HUES48 (cell line): ENCODE measurements at regions not wholly inside any gene's neighbourhood (a gene's known extent, or its start where the extent isn't known, plus 50 kb on each side); places are given as distances from the start of the nearest gene placed in this dataset.
A peak's percentile ranks its signal among the peaks of the same experiment; 100 is the strongest.

Experiments used
- H3K27ac ChIP-seq: one replicate; pipeline ENCODE4 v1.7.0; 2013; ENCODE audit warnings: low read depth, low read length, inconsistent platforms
- H3K27me3 ChIP-seq: 2 replicates; pipeline ENCODE4 v1.6.1; 2013; ENCODE audit warnings: mild to moderate bottlenecking, low read length; ENCODE audit not compliant: control insufficient read depth, insufficient read depth
- H3K36me3 ChIP-seq: 2 replicates; pipeline ENCODE4 v1.6.1; 2013; ENCODE audit warnings: low read length; ENCODE audit not compliant: control insufficient read depth, insufficient read depth
- H3K4me1 ChIP-seq: 2 replicates; pipeline ENCODE4 v1.6.1; 2013; ENCODE audit warnings: mild to moderate bottlenecking, low read length; ENCODE audit not compliant: control insufficient read depth, insufficient read depth
- H3K4me3 ChIP-seq: 2 replicates; pipeline ENCODE4 v1.5.1; 2013; ENCODE audit warnings: mild to moderate bottlenecking, low read depth, low read length
- H3K9ac ChIP-seq: 2 replicates; pipeline ENCODE4 v1.6.1; 2013; ENCODE audit warnings: mild to moderate bottlenecking, low read depth, low read length, moderate library complexity
- H3K9me3 ChIP-seq: 2 replicates; pipeline ENCODE4 v1.6.1; 2013; ENCODE audit warnings: low read length; ENCODE audit not compliant: control insufficient read depth, insufficient read depth

DNA sequence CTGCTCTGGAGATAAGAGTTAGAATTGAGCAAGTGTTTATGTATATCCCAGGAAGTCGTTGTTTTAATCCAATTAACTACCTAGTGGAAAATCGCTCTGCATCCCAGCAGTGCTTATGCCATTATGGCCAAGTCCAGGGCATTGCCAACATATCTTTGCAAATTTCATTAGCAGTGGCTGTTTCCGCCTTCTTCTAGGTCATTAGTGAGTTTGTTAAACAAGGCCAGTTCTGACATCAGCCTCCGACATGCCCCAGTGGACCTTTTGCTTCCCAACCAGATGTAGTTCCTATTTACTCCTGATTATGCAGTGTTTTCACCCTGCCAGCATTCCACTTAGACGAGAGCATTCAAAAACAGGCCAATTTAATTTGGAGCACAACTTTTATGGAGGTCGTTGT lies 106.8 kb upstream of the FAM78B start:
- Histone ChIP-seq H3K27me3 (no peaks in the 10 kb centered on the region), H3K36me3 (no peaks in the 10 kb centered on the region), H3K27ac (no peak overlapping the region), H3K9ac (no peak overlapping the region), H3K4me3 (no peak overlapping the region), H3K9me3 (no peaks in the 10 kb centered on the region), H3K4me1 (peaks cover 15% of the 10 kb centered on the region)

DNA sequence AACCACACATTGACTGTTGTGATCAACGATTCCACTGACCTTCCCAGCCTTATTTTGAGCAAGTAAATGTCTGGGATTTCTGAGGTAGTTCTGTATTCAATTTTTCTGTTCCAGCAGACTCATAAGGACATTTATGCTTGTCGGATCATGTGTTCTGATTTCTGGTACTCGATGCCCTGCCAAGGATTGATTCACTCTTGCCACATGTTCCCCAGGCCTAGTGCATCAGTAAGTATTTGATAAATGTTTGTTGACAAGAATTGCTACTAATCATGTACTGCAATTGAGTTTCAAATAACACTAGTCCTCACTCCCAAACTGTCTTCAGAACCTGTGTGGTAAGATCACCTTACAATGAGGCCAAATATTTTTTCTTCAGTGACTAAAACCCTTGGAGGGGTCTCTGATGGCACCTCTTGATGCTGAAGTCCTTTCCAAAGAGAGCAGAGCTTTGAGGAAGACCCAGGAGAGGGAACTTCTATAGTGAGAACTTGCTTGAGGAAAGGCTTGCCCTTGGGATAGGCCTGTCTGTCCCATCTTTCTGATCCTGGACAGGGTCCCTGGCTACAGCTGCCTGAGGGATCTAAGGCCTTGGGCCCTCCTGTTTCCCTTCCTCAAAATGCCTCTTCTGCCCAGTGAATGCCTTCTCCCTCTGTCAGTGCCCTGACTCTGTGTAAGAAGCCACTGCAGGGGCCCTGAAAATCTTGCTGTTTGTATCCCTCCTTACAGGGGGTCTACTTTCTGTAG lies 115.8 kb upstream of the FAM78B start:
- no peaks in the 10 kb centered on the region for H3K9me3 ChIP-seq
- no peak overlapping the region for H3K4me3 ChIP-seq
- H3K9ac ChIP-seq: no peak overlapping the region

DNA sequence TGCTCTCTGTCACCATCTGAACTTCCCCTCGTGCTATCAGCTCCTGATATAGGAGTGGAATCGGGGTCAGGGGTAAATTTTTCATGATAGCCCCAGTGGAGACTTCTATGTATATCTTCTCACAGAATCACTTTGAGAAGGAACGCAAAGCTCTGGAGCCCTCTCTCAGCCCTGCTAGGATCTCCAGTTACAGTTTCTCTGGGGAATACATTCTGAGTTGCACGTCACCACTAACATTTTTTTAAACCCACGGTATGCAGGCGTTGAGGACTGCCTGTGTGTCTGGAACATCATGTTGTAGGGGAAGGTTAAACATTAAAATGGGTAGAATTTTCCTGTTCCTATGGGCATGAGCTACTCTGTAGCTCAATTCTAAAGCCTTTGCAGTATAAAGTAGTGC lies 116.4 kb upstream of the FAM78B start:
- H3K4me1 ChIP-seq: no peaks in the 10 kb centered on the region
- no peak overlapping the region for H3K4me3 ChIP-seq
- no peaks in the 10 kb centered on the region for H3K27me3 ChIP-seq
- H3K9ac ChIP-seq: no peak overlapping the region
- no peaks in the 10 kb centered on the region for H3K36me3 ChIP-seq
- H3K27ac ChIP-seq: no peak overlapping the region
- H3K9me3 ChIP-seq: no peaks in the 10 kb centered on the region

More for the DNA sequence above, 115.8 kb upstream of the FAM78B start:
- Histone ChIP-seq H3K27me3 (no peaks in the 10 kb centered on the region), H3K36me3 (no peaks in the 10 kb centered on the region), H3K27ac (no peak overlapping the region), H3K4me1 (no peaks in the 10 kb centered on the region)

DNA sequence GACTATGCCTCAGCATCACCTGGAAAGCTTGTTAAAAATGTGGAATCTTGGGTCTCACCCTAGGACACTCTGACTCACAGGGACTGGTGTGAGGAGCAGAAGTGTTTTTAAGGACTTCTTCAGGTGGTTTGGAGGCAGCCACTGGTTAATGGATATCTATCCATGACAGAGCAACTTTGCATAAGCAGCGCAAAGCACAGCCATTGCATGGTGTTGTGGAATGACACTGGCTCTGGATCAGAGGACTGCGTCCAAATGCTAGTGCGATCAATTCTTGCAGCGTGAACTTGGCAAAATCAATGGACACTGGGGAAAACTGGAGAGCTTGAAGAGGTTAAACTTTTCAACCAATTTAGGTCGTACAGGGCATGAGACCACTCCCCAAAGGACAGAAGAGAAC lies 116.8 kb upstream of the FAM78B start:
- no peak overlapping the region for H3K9ac ChIP-seq

DNA sequence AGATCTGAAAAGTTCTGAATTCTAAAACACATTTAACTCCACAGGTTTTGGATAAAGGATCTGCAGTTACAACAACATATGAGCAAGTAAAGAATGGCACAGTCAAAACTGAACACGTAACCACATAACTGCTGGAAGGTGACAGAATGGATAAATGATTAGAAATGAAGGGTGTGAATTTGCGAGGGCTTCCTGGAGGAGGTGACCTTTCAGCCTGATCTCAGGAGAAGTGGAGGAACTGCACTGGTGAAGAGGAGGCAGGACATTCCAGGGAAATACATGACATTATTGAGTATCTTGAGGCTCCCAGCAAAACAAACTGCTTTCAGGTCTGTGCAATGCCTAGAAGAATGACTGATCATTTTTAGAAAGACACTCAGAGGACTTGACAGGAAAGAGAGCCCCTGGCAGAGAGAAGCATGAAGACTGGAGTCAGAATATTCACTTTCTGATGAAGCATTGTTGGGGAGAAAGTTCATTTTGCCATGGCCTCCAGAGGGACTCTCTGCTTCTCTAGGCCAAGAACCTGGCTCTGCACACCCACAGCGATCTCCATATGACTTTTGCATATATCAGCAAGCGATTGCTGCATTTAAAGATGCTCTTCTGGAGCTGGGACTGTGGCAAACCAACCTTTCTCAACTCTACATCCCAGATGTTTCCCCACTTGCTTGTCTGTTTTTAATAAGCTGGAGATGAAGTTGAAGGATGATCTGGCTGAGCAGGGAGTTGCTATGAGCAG lies 122.7 kb upstream of the FAM78B start:
- Histone ChIP-seq H3K4me1 (no peaks in the 10 kb centered on the region), H3K9me3 (no peaks in the 10 kb centered on the region), H3K4me3 (no peak overlapping the region), H3K9ac (no peak overlapping the region), H3K27me3 (no peaks in the 10 kb centered on the region), H3K27ac (no peak overlapping the region), H3K36me3 (no peaks in the 10 kb centered on the region)

More for the DNA sequence above, 116.8 kb upstream of the FAM78B start:
- no peak overlapping the region for H3K27ac ChIP-seq
- no peaks in the 10 kb centered on the region for H3K36me3 ChIP-seq
- no peaks in the 10 kb centered on the region for H3K4me1 ChIP-seq
- no peak overlapping the region for H3K4me3 ChIP-seq
- H3K9me3 ChIP-seq: no peaks in the 10 kb centered on the region
- H3K27me3 ChIP-seq: no peaks in the 10 kb centered on the region

DNA sequence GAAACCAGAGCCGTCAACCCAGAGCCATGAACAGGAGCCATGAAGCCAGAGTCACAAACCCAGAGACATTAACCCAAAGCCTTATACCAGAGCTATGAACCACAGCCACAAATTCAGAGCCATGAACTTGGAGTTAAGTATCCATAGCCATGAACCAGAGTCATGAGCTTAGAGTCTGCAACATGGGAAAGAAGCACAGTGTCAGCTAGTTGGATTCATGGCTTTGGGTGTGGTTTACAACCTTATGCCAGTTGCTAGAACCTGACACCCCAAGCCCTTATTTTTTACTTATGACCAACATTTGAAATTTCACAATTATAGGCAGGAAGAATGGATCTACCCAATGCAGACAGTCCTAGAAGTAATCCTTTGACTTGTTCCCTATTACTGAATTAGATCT lies 128.9 kb upstream of the FAM78B start:
- Histone ChIP-seq H3K4me1 (no peaks in the 10 kb centered on the region), H3K9me3 (no peaks in the 10 kb centered on the region), H3K36me3 (no peaks in the 10 kb centered on the region), H3K27ac (no peak overlapping the region), H3K4me3 (no peak overlapping the region), H3K9ac (no peak overlapping the region), H3K27me3 (no peaks in the 10 kb centered on the region)

DNA sequence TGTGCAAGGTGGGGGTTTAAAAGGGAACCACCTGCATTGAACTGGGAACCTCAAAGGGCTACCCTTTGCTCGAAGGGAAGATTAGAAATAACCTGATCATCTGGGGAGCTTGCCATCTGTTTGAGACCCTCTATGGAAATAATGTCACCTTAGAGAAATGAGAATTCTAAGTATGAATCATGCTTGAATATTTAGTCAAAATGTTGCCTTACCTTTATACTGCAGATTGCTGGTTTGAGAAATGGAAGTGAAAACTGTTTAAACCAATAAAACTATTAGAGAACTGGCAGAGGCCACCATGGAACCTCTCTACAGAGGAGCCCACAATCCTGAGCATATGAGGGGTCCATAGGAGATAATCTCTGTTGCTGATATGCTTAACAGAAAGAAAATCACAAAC lies 131.2 kb upstream of the FAM78B start:
- no peak overlapping the region for H3K4me3 ChIP-seq
- H3K9ac ChIP-seq: no peak overlapping the region
- H3K4me1 ChIP-seq: peaks cover 3% of the 10 kb centered on the region
- no peaks in the 10 kb centered on the region for H3K36me3 ChIP-seq
- H3K27ac ChIP-seq: no peak overlapping the region
- no peaks in the 10 kb centered on the region for H3K9me3 ChIP-seq
- no peaks in the 10 kb centered on the region for H3K27me3 ChIP-seq

DNA sequence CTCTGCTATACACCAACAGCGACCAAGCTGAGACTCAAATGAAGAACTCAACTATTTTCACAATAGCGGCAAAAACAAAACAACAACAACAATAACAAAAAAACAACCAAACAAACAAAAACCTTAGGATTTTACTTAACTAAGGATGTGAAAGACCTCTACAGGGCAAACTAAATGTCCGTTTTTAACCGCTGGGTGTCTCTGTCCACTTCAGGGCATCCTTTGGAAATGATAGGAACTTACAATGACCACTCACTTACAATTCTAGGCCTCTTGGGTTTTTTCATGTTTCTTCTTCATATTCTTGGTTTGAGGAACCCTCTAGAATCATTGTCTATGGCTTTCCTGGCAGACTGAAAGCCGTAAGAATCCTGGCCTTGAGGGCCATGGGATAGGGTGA lies 134.0 kb upstream of the FAM78B start:
- Histone ChIP-seq H3K9ac (no peak overlapping the region), H3K36me3 (no peaks in the 10 kb centered on the region), H3K27me3 (no peaks in the 10 kb centered on the region), H3K27ac (no peak overlapping the region), H3K4me3 (no peak overlapping the region), H3K4me1 (peaks cover 13% of the 10 kb centered on the region), H3K9me3 (no peaks in the 10 kb centered on the region)

DNA sequence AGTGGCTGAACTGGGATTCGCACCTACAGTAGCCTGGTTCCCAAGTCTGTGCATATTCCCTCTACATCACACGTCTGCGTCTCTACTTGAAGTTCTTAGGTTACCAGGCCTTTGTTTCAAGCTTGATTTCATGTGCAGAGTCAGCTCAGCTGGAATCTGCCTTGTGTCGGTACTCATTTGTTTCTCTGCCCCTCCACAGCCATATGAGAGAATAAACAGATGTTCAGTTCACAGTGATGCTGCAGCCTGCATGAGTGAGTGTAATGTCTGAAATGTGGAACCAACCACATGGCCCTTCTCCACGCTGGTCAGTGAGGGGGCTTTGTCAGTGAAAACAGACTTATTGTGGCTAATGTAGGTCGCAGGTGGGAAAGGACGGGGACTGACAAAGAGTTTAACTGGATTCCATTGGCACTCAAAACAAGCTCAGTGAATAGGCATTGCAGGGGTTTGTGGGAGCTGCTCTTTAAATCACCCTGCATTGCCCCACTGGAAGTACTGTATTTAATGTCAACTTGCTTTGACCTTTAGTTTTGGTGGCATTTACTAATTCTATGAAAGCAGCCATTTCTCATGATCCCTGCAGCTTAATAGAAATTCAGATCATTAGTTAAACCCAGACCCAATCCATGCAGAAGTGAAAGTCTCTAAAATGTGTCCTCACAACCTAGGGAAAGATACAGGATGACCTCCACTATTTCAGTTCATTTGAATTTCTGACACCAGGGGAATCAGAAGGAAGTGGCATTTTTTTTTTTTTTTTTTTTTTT lies 136.4 kb upstream of the FAM78B start:
- H3K27ac ChIP-seq: peak overlapping the region; percentile 52
- H3K27me3 ChIP-seq: no peaks in the 10 kb centered on the region
- peaks cover 19% of the 10 kb centered on the region for H3K4me1 ChIP-seq
- H3K9me3 ChIP-seq: no peaks in the 10 kb centered on the region
- H3K36me3 ChIP-seq: no peaks in the 10 kb centered on the region
- H3K9ac ChIP-seq: no peak overlapping the region
- H3K4me3 ChIP-seq: no peak overlapping the region

DNA sequence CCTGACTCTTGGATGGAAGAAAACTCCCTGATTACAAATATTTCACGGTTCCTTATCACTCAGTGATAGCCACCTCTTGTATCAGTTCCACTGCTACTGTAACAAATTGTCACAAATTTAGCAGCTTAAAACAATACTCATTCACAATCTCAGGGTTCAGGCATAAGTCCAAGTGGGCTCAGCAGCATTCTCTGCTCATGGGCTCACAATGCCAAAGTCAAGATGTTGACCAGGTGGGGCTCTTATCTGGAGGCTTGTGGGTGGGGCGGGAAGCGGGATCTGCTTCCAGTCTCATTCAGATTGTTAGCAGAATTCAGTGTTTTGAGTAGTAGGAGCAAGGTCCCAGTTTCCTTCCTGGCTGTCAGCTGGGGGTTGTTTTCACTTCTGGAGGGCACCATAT lies 137.3 kb upstream of the FAM78B start:
- Histone ChIP-seq H3K4me1 (peaks cover 19% of the 10 kb centered on the region), H3K36me3 (no peaks in the 10 kb centered on the region), H3K9ac (no peak overlapping the region), H3K9me3 (no peaks in the 10 kb centered on the region), H3K4me3 (no peak overlapping the region), H3K27me3 (no peaks in the 10 kb centered on the region), H3K27ac (no peak overlapping the region)

DNA sequence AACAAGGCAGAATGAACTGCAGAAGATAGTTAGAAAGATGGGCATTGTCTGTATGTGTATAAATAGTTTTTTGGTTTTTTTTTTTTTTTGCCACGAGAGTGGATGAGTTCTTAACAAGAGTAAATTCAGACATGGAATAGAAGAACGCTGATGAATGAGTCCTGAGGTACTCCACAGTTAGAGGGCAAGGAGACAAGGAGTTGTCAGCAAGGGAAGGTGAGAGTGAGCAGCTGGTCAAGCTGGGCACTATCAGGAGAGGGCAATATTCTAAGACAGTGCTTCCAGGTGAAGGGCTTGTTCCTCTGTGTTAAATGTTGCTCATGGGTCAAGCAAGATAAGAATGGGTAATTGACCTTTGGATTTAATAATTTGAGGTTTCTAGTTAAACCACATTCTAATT lies 138.6 kb upstream of the FAM78B start:
- peaks cover 19% of the 10 kb centered on the region for H3K4me1 ChIP-seq
- H3K36me3 ChIP-seq: no peaks in the 10 kb centered on the region
- H3K9me3 ChIP-seq: no peaks in the 10 kb centered on the region
- H3K27ac ChIP-seq: no peak overlapping the region
- H3K27me3 ChIP-seq: no peaks in the 10 kb centered on the region
- H3K4me3 ChIP-seq: no peak overlapping the region
- no peak overlapping the region for H3K9ac ChIP-seq
